SK-N-SH (cell line): ENCODE measurements at regions not wholly inside any gene's neighbourhood (a gene's known extent, or its start where the extent isn't known, plus 50 kb on each side); places are given as distances from the start of the nearest gene placed in this dataset.

Experiments
- CTCF ChIA-PET: fragments of 300-600, 350-600 bp; formaldehyde crosslinking; extraction: SDS; loops from one replicate; lab custom pipeline; 2021; lab: Yijun Ruan, JAX
- POLR2A ChIA-PET: fragments of 350-600 bp; sonication (Branson Sonifier 250); formaldehyde crosslinking; extraction: SDS; loops from one replicate; lab custom pipeline; 2020; ENCODE audit warnings: antibody characterized with exemption, inconsistent platforms; lab: Yijun Ruan, JAX
- DNase-seq: peaks from one replicate; pipeline ENCODE4 v3.0.0; 2012
- H2AFZ ChIP-seq: fragments of 200-600 bp; sonication (generic); 2 replicates; pipeline ENCODE4 v1.8.1; 2016; ENCODE audit warnings: antibody characterized with exemption, mild to moderate bottlenecking, low read depth
- H3F3A ChIP-seq: fragments of 200-600 bp; sonication (generic); replicated peaks from 2 replicates; pipeline ENCODE3; 2016; ENCODE audit warnings: antibody characterized with exemption, mild to moderate bottlenecking; ENCODE audit not compliant: insufficient read depth
- H3K27ac ChIP-seq, 2 experiments: fragments of 200-500 bp in 1 of 2; fragments of 200-600 bp in 1 of 2; sonication (Bioruptor generic) in 1 of 2; sonication (generic), shearing (Covaris generic) in 1 of 2; 2 replicates each; pipeline versions ENCODE4 v1.5.1 to v1.6.1; 2014 to 2016; ENCODE audit warnings: low read depth in 2 of 2, inconsistent platforms in 1 of 2, low read length in 1 of 2, mild to moderate bottlenecking in 1 of 2, mixed read lengths in 1 of 2
- H3K27me3 ChIP-seq: fragments of 200-600 bp; sonication (generic), shearing (Covaris generic); 2 replicates; pipeline ENCODE4 v1.6.1; 2016; ENCODE audit warnings: mixed run types; ENCODE audit not compliant: insufficient read depth
- H3K36me3 ChIP-seq, 2 experiments: fragments of 200-500 bp in 1 of 2; fragments of 200-600 bp in 1 of 2; sonication (Bioruptor generic) in 1 of 2; sonication (generic) in 1 of 2; replicated peaks in 1 of 2; 2 replicates each; pipeline versions ENCODE3 to v1.5.1; 2014 to 2016; ENCODE audit warnings: low read length in 1 of 2, mild to moderate bottlenecking in 1 of 2; ENCODE audit not compliant: insufficient read depth in 2 of 2, control insufficient read depth in 1 of 2
- H3K4me1 ChIP-seq, 2 experiments: fragments of 200-500 bp in 1 of 2; fragments of 200-600 bp in 1 of 2; sonication (Bioruptor generic) in 1 of 2; sonication (generic), shearing (Covaris generic) in 1 of 2; 2 replicates each; pipeline versions ENCODE4 v1.5.1 to v1.6.1; 2014 to 2016; ENCODE audit warnings: low read depth in 1 of 2, low read length in 1 of 2, mixed run types in 1 of 2; ENCODE audit not compliant: insufficient read depth in 2 of 2, control insufficient read depth in 1 of 2
- H3K4me2 ChIP-seq: fragments of 200-600 bp; sonication (generic), shearing (Covaris generic); 2 replicates; pipeline ENCODE4 v1.6.1; 2017; ENCODE audit warnings: mixed run types
- H3K4me3 ChIP-seq, 2 experiments: fragments of 200-500 bp in 1 of 2; fragments of 200-600 bp in 1 of 2; sonication (Bioruptor generic) in 1 of 2; sonication (generic), shearing (Covaris generic) in 1 of 2; 2 replicates each; pipeline versions ENCODE4 v1.5.1 to v1.8.1; 2014 to 2016; ENCODE audit warnings: low read depth in 2 of 2, inconsistent platforms in 1 of 2, low read length in 1 of 2, mild to moderate bottlenecking in 1 of 2, mixed read lengths in 1 of 2, moderate library complexity in 1 of 2
- H3K79me2 ChIP-seq: fragments of 200-600 bp; sonication (generic); 2 replicates; pipeline ENCODE4 v1.8.1; 2017; ENCODE audit warnings: mild to moderate bottlenecking; ENCODE audit not compliant: insufficient read depth
- H3K9ac ChIP-seq: fragments of 200-600 bp; sonication (generic); 2 replicates; pipeline ENCODE4 v1.6.1; 2017; ENCODE audit warnings: mixed run types
- H3K9me2 ChIP-seq: fragments of 200-600 bp; sonication (generic); 2 replicates; pipeline ENCODE4 v1.6.1; 2017; ENCODE audit warnings: mixed run types
- H3K9me3 ChIP-seq: fragments of 200-600 bp; sonication (generic); 2 replicates; pipeline ENCODE4 v1.6.1; 2017; ENCODE audit warnings: mixed run types, mild to moderate bottlenecking, moderate library complexity
- H4K20me1 ChIP-seq: fragments of 200-600 bp; sonication (generic); 2 replicates; pipeline ENCODE4 v1.6.1; 2017; ENCODE audit warnings: mild to moderate bottlenecking, mixed run types; ENCODE audit not compliant: insufficient read depth
- EP300 ChIP-seq, 2 experiments: IDR thresholded peaks; 2 replicates each; pipeline versions ENCODE4 v1.4.0 to v1.6.1; 2012; ENCODE audit warnings: borderline replicate concordance in 1 of 2, low read depth in 1 of 2, low read length in 1 of 2
- FOSL2 ChIP-seq: IDR thresholded peaks from 2 replicates; pipeline ENCODE4 v1.4.0; 2012; ENCODE audit warnings: low read depth, mild to moderate bottlenecking, moderate library complexity, borderline replicate concordance
- FOXM1 ChIP-seq: IDR thresholded peaks from 2 replicates; pipeline ENCODE4 v1.4.0; 2012; ENCODE audit warnings: low read depth, mild to moderate bottlenecking
- GATA2 ChIP-seq: sonication (generic); formaldehyde crosslinking; IDR thresholded peaks from 2 replicates; pipeline ENCODE4 v1.5.0; 2020; ENCODE audit warnings: mild to moderate bottlenecking, missing genetic modification reagents
- NFIC ChIP-seq: IDR thresholded peaks from 2 replicates; pipeline ENCODE4 v1.4.0; 2012; ENCODE audit warnings: borderline replicate concordance
- NRF1 ChIP-seq: IDR thresholded peaks from 2 replicates; pipeline ENCODE4 v1.6.1; 2012; ENCODE audit warnings: low read depth, mild to moderate bottlenecking, low read length
- RCOR1 ChIP-seq: fragments of 150-350 bp; IDR thresholded peaks from 2 replicates; pipeline ENCODE4 v1.6.1; 2017; ENCODE audit warnings: antibody characterized with exemption, low read length
- RXRA ChIP-seq: IDR thresholded peaks from 2 replicates; pipeline ENCODE4 v1.4.0; 2012; ENCODE audit warnings: low read depth, mild to moderate bottlenecking, borderline replicate concordance
- WGBS: methylation state at CpG from one replicate; pipeline ENCODE4 v1.1.6; 2017; ENCODE audit warnings: low lambda C conversion rate; 5-methylcytosine and 5-hydroxymethylcytosine counted together
- TF ChIP-seq, protein P1 (sequence below): IDR thresholded peaks from 2 replicates; pipeline ENCODE4 v1.4.0; 2012; ENCODE audit warnings: low read depth, borderline replicate concordance
- TF ChIP-seq, protein P2 (sequence below): fragments of 200-600 bp; sonication (generic); IDR thresholded peaks from 2 replicates; pipeline ENCODE4 v1.6.1; 2017; ENCODE audit warnings: antibody characterized with exemption, mild to moderate bottlenecking, moderate library complexity
- TF ChIP-seq, protein P3 (sequence below): fragments of 150-350 bp; IDR thresholded peaks from 2 replicates; pipeline ENCODE4 v1.6.1; 2017; ENCODE audit warnings: antibody characterized with exemption, low read length, low read depth, borderline replicate concordance
- TF ChIP-seq, protein P4 (sequence below): IDR thresholded peaks from 2 replicates; pipeline ENCODE4 v1.6.1; 2012; ENCODE audit warnings: mild to moderate bottlenecking, low read depth, low read length, moderate library complexity

DNA sequence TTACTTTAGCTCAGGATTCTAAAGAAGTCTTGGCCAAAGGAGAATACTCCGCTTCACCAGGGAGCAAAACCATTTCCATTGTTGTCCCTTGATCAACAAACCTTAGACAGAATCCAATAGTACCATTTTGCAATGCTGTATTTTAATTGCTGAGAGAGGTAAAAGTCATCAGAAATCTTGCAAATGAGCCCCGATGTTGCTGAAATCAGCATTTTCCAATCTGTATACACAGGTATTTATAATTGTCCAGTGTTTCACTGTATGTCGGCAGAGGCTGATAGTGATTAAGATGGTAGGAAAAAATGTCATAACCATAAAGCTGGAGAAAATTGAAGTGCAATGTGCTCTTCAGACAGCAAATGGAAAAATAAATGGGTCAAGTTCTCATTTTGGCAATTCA is 170.0 kb upstream of the ARL4C start:
- H4K20me1 ChIP-seq: no peaks in the 10 kb centered on the region
- no peak overlapping the region for H3K9ac ChIP-seq
- WGBS: 90% methylated on average over 3 of the region's 3 CpGs
- no peak overlapping the region for H3K4me2 ChIP-seq
- CTCF ChIA-PET: no interaction called here
- H3K79me2 ChIP-seq: no peaks in the 10 kb centered on the region
- H3K4me3 ChIP-seq: no peak overlapping the region
- TF ChIP-seq NRF1 (no peak), FOXM1 (no peak), EP300 (IDR thresholded peaks at IDR 0.05; ENCODE audit: borderline replicate concordance in 1 of 2, low read depth in 1 of 2, low read length in 1 of 2) (no peak), RXRA (no peak), FOSL2 (no peak), GATA2 (no peak), RCOR1 (no peak), NFIC (no peak)
- TF ChIP-seq, protein P1, sequence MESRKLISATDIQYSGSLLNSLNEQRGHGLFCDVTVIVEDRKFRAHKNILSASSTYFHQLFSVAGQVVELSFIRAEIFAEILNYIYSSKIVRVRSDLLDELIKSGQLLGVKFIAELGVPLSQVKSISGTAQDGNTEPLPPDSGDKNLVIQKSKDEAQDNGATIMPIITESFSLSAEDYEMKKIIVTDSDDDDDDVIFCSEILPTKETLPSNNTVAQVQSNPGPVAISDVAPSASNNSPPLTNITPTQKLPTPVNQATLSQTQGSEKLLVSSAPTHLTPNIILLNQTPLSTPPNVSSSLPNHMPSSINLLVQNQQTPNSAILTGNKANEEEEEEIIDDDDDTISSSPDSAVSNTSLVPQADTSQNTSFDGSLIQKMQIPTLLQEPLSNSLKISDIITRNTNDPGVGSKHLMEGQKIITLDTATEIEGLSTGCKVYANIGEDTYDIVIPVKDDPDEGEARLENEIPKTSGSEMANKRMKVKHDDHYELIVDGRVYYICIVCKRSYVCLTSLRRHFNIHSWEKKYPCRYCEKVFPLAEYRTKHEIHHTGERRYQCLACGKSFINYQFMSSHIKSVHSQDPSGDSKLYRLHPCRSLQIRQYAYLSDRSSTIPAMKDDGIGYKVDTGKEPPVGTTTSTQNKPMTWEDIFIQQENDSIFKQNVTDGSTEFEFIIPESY: no peak
- TF ChIP-seq, protein P2, sequence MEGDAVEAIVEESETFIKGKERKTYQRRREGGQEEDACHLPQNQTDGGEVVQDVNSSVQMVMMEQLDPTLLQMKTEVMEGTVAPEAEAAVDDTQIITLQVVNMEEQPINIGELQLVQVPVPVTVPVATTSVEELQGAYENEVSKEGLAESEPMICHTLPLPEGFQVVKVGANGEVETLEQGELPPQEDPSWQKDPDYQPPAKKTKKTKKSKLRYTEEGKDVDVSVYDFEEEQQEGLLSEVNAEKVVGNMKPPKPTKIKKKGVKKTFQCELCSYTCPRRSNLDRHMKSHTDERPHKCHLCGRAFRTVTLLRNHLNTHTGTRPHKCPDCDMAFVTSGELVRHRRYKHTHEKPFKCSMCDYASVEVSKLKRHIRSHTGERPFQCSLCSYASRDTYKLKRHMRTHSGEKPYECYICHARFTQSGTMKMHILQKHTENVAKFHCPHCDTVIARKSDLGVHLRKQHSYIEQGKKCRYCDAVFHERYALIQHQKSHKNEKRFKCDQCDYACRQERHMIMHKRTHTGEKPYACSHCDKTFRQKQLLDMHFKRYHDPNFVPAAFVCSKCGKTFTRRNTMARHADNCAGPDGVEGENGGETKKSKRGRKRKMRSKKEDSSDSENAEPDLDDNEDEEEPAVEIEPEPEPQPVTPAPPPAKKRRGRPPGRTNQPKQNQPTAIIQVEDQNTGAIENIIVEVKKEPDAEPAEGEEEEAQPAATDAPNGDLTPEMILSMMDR: no peak
- TF ChIP-seq, protein P3, sequence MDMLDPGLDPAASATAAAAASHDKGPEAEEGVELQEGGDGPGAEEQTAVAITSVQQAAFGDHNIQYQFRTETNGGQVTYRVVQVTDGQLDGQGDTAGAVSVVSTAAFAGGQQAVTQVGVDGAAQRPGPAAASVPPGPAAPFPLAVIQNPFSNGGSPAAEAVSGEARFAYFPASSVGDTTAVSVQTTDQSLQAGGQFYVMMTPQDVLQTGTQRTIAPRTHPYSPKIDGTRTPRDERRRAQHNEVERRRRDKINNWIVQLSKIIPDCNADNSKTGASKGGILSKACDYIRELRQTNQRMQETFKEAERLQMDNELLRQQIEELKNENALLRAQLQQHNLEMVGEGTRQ: no peak
- TF ChIP-seq, protein P4, sequence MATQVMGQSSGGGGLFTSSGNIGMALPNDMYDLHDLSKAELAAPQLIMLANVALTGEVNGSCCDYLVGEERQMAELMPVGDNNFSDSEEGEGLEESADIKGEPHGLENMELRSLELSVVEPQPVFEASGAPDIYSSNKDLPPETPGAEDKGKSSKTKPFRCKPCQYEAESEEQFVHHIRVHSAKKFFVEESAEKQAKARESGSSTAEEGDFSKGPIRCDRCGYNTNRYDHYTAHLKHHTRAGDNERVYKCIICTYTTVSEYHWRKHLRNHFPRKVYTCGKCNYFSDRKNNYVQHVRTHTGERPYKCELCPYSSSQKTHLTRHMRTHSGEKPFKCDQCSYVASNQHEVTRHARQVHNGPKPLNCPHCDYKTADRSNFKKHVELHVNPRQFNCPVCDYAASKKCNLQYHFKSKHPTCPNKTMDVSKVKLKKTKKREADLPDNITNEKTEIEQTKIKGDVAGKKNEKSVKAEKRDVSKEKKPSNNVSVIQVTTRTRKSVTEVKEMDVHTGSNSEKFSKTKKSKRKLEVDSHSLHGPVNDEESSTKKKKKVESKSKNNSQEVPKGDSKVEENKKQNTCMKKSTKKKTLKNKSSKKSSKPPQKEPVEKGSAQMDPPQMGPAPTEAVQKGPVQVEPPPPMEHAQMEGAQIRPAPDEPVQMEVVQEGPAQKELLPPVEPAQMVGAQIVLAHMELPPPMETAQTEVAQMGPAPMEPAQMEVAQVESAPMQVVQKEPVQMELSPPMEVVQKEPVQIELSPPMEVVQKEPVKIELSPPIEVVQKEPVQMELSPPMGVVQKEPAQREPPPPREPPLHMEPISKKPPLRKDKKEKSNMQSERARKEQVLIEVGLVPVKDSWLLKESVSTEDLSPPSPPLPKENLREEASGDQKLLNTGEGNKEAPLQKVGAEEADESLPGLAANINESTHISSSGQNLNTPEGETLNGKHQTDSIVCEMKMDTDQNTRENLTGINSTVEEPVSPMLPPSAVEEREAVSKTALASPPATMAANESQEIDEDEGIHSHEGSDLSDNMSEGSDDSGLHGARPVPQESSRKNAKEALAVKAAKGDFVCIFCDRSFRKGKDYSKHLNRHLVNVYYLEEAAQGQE: no peak
- no peaks in the 10 kb centered on the region for H3K27me3 ChIP-seq
- H3K9me3 ChIP-seq: no peaks in the 10 kb centered on the region
- DNase-seq: no peak
- no peak overlapping the region for H3K27ac ChIP-seq
- no peaks in the 10 kb centered on the region for H3F3A ChIP-seq
- H3K9me2 ChIP-seq: no peaks in the 10 kb centered on the region
- no peak overlapping the region for H2AFZ ChIP-seq
- POLR2A ChIA-PET: no interaction called here
- no peaks in the 10 kb centered on the region; a peak in 1 of 4 replicates for H3K4me1 ChIP-seq
- no peaks in the 10 kb centered on the region for H3K36me3 ChIP-seq
